ENCODE measurements at regions not wholly inside any gene's neighbourhood (a gene's known extent, or its start where the extent isn't known, plus 50 kb on each side); places are given as distances from the start of the nearest gene placed in this dataset.

GRCh38 chrX:16444353-16444752 lies 205.6 kb upstream of the S100G start:
- Histone ChIP-seq H3K4me3 (ENCODE audit: low read depth in 2 of 2, low read length in 2 of 2) (no peak overlapping the region), H3K4me1 (ENCODE audit: control insufficient read depth, insufficient read depth, low read length) (no peaks in the 10 kb centered on the region), H3K36me3 (ENCODE audit: control insufficient read depth, insufficient read depth, low read length) (no peaks in the 10 kb centered on the region), H3K27me3 (ENCODE audit: control insufficient read depth, insufficient read depth, low read length) (no peaks in the 10 kb centered on the region), H3K27ac (ENCODE audit: low read length) (no peak overlapping the region), H3K9me3 (ENCODE audit: control insufficient read depth, insufficient read depth, low read depth, low read length) (no peaks in the 10 kb centered on the region)
- no TSS peak for BruUV-seq (replicated peaks)
- DNase-seq (ENCODE audit: low read depth, low spot score), result no peak
- no peak for ATAC-seq
- ChIA-PET CTCF (no interaction called here), POLR2A (no interaction called here)
- in situ Hi-C loops (cut with HindIII; ENCODE audit: low pct_unique_long_range_greater_than_20kb, low sequenced_read_pairs) (no loop called here), intact Hi-C loops (cut with micrococcal nuclease; ENCODE audit: unreplicated experiment) (no loop called here)
- no peak for TF ChIP-seq POLR2AphosphoS5 (IDR thresholded peaks at IDR 0.05; ENCODE audit: low read depth, low read length)
- no peak for TF ChIP-seq SIN3A (IDR thresholded peaks at IDR 0.05; ENCODE audit: borderline replicate concordance, insufficient read depth, low read depth, low read length)
- TF ChIP-seq TCF7L2 (IDR thresholded peaks at IDR 0.05; ENCODE audit: low read depth, low read length), result no peak
- no peak for TF ChIP-seq CTCF (IDR thresholded peaks at IDR 0.05)
- TF ChIP-seq, protein P1, sequence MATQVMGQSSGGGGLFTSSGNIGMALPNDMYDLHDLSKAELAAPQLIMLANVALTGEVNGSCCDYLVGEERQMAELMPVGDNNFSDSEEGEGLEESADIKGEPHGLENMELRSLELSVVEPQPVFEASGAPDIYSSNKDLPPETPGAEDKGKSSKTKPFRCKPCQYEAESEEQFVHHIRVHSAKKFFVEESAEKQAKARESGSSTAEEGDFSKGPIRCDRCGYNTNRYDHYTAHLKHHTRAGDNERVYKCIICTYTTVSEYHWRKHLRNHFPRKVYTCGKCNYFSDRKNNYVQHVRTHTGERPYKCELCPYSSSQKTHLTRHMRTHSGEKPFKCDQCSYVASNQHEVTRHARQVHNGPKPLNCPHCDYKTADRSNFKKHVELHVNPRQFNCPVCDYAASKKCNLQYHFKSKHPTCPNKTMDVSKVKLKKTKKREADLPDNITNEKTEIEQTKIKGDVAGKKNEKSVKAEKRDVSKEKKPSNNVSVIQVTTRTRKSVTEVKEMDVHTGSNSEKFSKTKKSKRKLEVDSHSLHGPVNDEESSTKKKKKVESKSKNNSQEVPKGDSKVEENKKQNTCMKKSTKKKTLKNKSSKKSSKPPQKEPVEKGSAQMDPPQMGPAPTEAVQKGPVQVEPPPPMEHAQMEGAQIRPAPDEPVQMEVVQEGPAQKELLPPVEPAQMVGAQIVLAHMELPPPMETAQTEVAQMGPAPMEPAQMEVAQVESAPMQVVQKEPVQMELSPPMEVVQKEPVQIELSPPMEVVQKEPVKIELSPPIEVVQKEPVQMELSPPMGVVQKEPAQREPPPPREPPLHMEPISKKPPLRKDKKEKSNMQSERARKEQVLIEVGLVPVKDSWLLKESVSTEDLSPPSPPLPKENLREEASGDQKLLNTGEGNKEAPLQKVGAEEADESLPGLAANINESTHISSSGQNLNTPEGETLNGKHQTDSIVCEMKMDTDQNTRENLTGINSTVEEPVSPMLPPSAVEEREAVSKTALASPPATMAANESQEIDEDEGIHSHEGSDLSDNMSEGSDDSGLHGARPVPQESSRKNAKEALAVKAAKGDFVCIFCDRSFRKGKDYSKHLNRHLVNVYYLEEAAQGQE (IDR thresholded peaks at IDR 0.05; ENCODE audit: insufficient read depth in 1 of 2, low read depth in 2 of 2, low read length in 1 of 2), result no peak

GRCh38 chrX:16445166-16445752 lies 204.7 kb upstream of the S100G start:
- POLR2A ChIA-PET, result no interaction called here
- DNase-seq (ENCODE audit: low read depth, low spot score) (peak; percentile 36), ATAC-seq (no peak)
- Histone ChIP-seq H3K36me3 (ENCODE audit: control insufficient read depth, insufficient read depth, low read length) (no peaks in the 10 kb centered on the region), H3K27me3 (ENCODE audit: control insufficient read depth, insufficient read depth, low read length) (no peaks in the 10 kb centered on the region), H3K4me1 (ENCODE audit: control insufficient read depth, insufficient read depth, low read length) (no peaks in the 10 kb centered on the region), H3K9me3 (ENCODE audit: control insufficient read depth, insufficient read depth, low read depth, low read length) (no peaks in the 10 kb centered on the region), H3K4me3 (ENCODE audit: low read depth in 2 of 2, low read length in 2 of 2) (no peak overlapping the region), H3K27ac (ENCODE audit: low read length) (no peak overlapping the region)
- no TSS peak for BruUV-seq (replicated peaks)
- in situ Hi-C loops (cut with HindIII; ENCODE audit: low pct_unique_long_range_greater_than_20kb, low sequenced_read_pairs) (no loop called here), intact Hi-C loops (cut with micrococcal nuclease; ENCODE audit: unreplicated experiment) (no loop called here)
- TF ChIP-seq, protein P1 (IDR thresholded peaks at IDR 0.05; ENCODE audit: insufficient read depth in 1 of 2, low read depth in 2 of 2, low read length in 1 of 2), result no peak
- peak; percentile 77 for TF ChIP-seq CTCF (IDR thresholded peaks at IDR 0.05)
- TF ChIP-seq POLR2AphosphoS5 (IDR thresholded peaks at IDR 0.05; ENCODE audit: low read depth, low read length), result no peak
- TF ChIP-seq TCF7L2 (IDR thresholded peaks at IDR 0.05; ENCODE audit: low read depth, low read length), result no peak
- no peak for TF ChIP-seq SIN3A (IDR thresholded peaks at IDR 0.05; ENCODE audit: borderline replicate concordance, insufficient read depth, low read depth, low read length)
- CTCF ChIA-PET, result no interaction called here
